ENCODE measurements at regions not wholly inside any gene's neighbourhood (a gene's known extent, or its start where the extent isn't known, plus 50 kb on each side); places are given as distances from the start of the nearest gene placed in this dataset.
"Not testable (repeated sequence)": the region's sequence is repeated elsewhere in the genome, so short reads cannot be mapped to it uniquely, and the experiment has no call there.

DNA sequence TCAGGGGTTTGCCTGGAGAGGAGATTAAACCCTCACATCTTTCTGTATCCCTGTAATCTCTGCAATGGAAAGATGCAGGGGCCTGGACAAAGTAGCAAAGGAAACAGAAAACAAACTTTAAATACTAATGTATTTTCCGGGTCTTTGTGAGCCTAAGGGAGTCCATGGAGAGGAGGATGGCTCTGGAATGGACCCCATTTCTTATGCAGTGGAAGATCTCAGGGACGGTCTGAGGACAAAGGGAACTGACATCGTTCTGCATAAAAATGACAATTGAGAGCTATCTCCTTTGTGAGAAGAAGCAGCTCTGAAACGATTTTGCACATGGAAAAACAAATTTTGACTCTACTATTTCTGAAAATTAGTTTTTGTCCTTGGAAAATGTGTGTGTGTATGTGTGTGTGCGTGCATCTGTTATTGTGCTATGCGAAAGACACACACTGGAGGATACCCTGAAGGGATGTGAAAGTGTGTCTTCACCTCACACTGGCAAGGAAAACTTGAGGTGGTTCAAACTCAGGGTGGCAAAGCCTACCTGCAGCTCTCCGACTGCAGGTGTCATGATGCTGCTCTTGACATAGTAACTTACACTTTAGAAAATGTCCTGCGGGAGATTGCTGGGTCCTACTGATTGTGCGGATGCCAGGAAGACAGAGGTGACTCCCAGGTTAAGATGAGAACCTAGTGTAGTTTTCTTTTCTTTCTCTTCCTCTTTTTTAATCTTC is 126.4 kb upstream of the JADE1 start:
- Mint-ChIP-seq H3K4me3 (no peak overlapping the region), H3K27me3 (ENCODE audit: low read depth in 2 of 2) (peaks cover 0 to 24% of the 10 kb centered on the region in 2 donors), H3K36me3 (no peaks in the 10 kb centered on the region), H3K27ac (no peak overlapping the region), H3K4me1 (no peaks in the 10 kb centered on the region), H3K9me3 (no peaks in the 10 kb centered on the region)
- no peak for DNase-seq
- Histone ChIP-seq H3K36me3 (ENCODE audit: control insufficient read depth, insufficient read depth, low read length) (no peaks in the 10 kb centered on the region), H3K4me1 (ENCODE audit: control insufficient read depth, insufficient read depth, low read length) (no peaks in the 10 kb centered on the region), H3K9me3 (ENCODE audit: control insufficient read depth, insufficient read depth, low read length) (no peaks in the 10 kb centered on the region), H3K27ac (ENCODE audit: low read length) (no peak overlapping the region), H3K4me3 (ENCODE audit: low read length) (no peak overlapping the region), H3K27me3 (ENCODE audit: control insufficient read depth, insufficient read depth, low read length) (no peaks in the 10 kb centered on the region)
- ATAC-seq: no peak
- TF ChIP-seq, protein P1, sequence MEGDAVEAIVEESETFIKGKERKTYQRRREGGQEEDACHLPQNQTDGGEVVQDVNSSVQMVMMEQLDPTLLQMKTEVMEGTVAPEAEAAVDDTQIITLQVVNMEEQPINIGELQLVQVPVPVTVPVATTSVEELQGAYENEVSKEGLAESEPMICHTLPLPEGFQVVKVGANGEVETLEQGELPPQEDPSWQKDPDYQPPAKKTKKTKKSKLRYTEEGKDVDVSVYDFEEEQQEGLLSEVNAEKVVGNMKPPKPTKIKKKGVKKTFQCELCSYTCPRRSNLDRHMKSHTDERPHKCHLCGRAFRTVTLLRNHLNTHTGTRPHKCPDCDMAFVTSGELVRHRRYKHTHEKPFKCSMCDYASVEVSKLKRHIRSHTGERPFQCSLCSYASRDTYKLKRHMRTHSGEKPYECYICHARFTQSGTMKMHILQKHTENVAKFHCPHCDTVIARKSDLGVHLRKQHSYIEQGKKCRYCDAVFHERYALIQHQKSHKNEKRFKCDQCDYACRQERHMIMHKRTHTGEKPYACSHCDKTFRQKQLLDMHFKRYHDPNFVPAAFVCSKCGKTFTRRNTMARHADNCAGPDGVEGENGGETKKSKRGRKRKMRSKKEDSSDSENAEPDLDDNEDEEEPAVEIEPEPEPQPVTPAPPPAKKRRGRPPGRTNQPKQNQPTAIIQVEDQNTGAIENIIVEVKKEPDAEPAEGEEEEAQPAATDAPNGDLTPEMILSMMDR (IDR thresholded peaks at IDR 0.05): no peak
- WGBS (ENCODE audit: insufficient coverage): 69% methylated on average over 9 of the region's 9 CpGs
- intact Hi-C loops (cut with micrococcal nuclease): no loop called here

DNA sequence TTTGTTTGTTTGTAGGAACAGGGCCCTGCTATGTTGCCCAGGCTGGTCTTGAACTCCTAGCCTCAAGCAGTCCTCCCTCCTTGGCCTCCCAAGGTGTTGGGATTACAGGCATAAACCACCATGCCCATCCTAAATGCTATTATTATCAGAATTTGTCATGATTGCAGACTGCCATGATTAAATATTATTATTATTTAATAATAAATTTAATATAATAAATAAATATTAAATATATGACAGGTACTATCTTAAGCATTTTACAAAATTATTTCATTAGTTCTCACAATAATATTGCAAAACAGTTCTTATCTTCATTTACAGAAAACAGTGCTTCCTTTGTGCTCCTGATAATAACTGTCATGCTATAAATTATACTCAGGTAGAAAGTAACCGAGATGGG is 133.4 kb upstream of the JADE1 start:
- Histone ChIP-seq H3K27me3 (ENCODE audit: control insufficient read depth, insufficient read depth, low read length) (no peaks in the 10 kb centered on the region), H3K4me1 (ENCODE audit: control insufficient read depth, insufficient read depth, low read length) (no peaks in the 10 kb centered on the region), H3K4me3 (ENCODE audit: low read length) (no peak overlapping the region), H3K9me3 (ENCODE audit: control insufficient read depth, insufficient read depth, low read length) (no peaks in the 10 kb centered on the region), H3K27ac (ENCODE audit: low read length) (no peak overlapping the region), H3K36me3 (ENCODE audit: control insufficient read depth, insufficient read depth, low read length) (no peaks in the 10 kb centered on the region)
- no peak for DNase-seq
- Mint-ChIP-seq H3K36me3 (no peaks in the 10 kb centered on the region), H3K4me1 (no peaks in the 10 kb centered on the region), H3K27ac (no peak overlapping the region), H3K9me3 (no peaks in the 10 kb centered on the region), H3K4me3 (no peak overlapping the region), H3K27me3 (ENCODE audit: low read depth in 2 of 2) (peaks cover 4 to 7% of the 10 kb centered on the region in 2 donors)
- intact Hi-C loops (cut with micrococcal nuclease): no loop called here
- TF ChIP-seq, protein P1 (IDR thresholded peaks at IDR 0.05): no peak
- no peak for ATAC-seq
- no CpG with 5 or more reads among the region's 1 CpG for WGBS (ENCODE audit: insufficient coverage)

DNA sequence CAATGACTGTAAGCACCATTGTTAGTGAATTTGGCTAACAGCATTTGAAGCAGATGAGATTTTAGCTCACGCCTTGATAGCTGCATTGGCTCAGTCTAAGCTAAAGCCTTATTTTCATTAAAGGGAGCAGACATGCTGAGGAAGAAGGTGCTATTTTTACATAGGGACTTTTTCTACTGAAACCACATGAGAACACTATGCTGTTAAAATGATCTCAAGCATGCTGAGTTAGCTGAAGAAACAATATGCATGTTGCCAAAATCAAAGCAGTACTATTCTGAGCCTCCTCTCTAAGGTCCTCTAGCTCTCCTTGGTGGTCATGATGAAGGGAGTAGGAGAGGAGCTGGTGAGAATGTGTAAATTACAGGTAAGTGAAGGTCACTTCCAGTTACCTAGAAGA is 134.4 kb upstream of the JADE1 start:
- Mint-ChIP-seq H3K36me3 (no peaks in the 10 kb centered on the region), H3K27ac (no peak overlapping the region), H3K4me1 (no peaks in the 10 kb centered on the region), H3K27me3 (ENCODE audit: low read depth in 2 of 2) (peaks cover 4 to 7% of the 10 kb centered on the region in 2 donors), H3K4me3 (no peak overlapping the region), H3K9me3 (no peaks in the 10 kb centered on the region)
- Histone ChIP-seq H3K4me1 (ENCODE audit: control insufficient read depth, insufficient read depth, low read length) (no peaks in the 10 kb centered on the region), H3K9me3 (ENCODE audit: control insufficient read depth, insufficient read depth, low read length) (no peaks in the 10 kb centered on the region), H3K27ac (ENCODE audit: low read length) (no peak overlapping the region), H3K36me3 (ENCODE audit: control insufficient read depth, insufficient read depth, low read length) (no peaks in the 10 kb centered on the region), H3K27me3 (ENCODE audit: control insufficient read depth, insufficient read depth, low read length) (no peaks in the 10 kb centered on the region), H3K4me3 (ENCODE audit: low read length) (no peak overlapping the region)
- intact Hi-C loops (cut with micrococcal nuclease): no loop called here
- ATAC-seq (no peak), DNase-seq (peak in 1 of 2 donors; percentile 21)
- 38% methylated on average over 1 of the region's 1 CpG for whole genome bisulfite sequencing (ENCODE audit: insufficient coverage)
- TF ChIP-seq, protein P1 (IDR thresholded peaks at IDR 0.05): no peak

DNA sequence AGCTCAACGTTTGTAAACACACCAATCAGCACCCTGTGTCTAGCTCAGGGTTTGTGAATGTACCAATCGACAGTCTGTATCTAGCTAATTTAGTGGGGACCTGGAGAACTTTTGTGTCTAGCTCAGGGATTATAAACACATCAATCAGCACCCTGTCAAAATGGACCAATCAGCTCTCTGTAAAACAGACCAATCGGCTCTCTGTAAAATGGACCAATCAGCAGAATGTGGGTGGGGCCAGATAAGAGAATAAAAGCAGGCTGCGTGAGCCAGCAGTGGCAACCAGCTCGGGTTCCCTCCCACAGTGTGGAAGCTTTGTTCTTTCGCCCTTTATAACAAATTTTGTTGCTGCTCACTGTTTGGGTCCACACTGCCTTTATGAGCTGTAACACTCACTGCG is 136.3 kb upstream of the JADE1 start:
- H3K36me3 Mint-ChIP-seq; H3K4me1 ChIP-seq (ENCODE audit: control insufficient read depth, insufficient read depth, low read length); H3K4me1 Mint-ChIP-seq; ATAC-seq; H3K9me3 ChIP-seq (ENCODE audit: control insufficient read depth, insufficient read depth, low read length); intact Hi-C loops (cut with micrococcal nuclease); H3K36me3 ChIP-seq (ENCODE audit: control insufficient read depth, insufficient read depth, low read length); H3K27ac Mint-ChIP-seq; H3K9me3 Mint-ChIP-seq; H3K4me3 Mint-ChIP-seq; H3K27me3 Mint-ChIP-seq (ENCODE audit: low read depth in 2 of 2); H3K27me3 ChIP-seq (ENCODE audit: control insufficient read depth, insufficient read depth, low read length); DNase-seq; H3K4me3 ChIP-seq (ENCODE audit: low read length); H3K27ac ChIP-seq (ENCODE audit: low read length): not testable (repeated sequence)
- 89% methylated on average over 6 of the region's 7 CpGs for WGBS (ENCODE audit: insufficient coverage)

DNA sequence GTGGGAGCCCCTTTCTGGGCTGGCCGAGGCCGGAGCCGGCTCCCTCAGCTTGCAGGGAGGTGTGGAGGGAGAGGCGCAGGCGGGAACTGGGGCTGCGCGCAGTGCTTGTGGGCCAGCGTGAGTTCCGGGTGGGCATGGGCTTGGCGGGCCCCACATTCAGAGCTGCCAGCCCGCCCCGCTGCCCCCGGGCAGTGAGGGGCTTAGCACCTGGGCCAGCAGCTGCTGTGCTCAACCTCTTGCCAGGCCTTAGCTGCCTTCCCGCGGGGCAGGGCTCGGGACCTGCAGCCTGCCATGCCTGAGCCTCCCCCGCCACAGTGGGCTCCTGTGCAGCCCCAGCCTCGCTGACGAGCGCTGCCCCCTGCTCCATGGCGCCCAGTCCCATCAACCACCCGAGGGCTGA is 136.9 kb upstream of the JADE1 start:
- H3K27me3 Mint-ChIP-seq (ENCODE audit: low read depth in 2 of 2); H3K4me1 ChIP-seq (ENCODE audit: control insufficient read depth, insufficient read depth, low read length); ATAC-seq; H3K9me3 Mint-ChIP-seq; H3K27ac ChIP-seq (ENCODE audit: low read length); intact Hi-C loops (cut with micrococcal nuclease); H3K4me1 Mint-ChIP-seq; H3K36me3 ChIP-seq (ENCODE audit: control insufficient read depth, insufficient read depth, low read length); H3K4me3 Mint-ChIP-seq; H3K9me3 ChIP-seq (ENCODE audit: control insufficient read depth, insufficient read depth, low read length); DNase-seq; H3K27ac Mint-ChIP-seq; H3K27me3 ChIP-seq (ENCODE audit: control insufficient read depth, insufficient read depth, low read length); H3K4me3 ChIP-seq (ENCODE audit: low read length); H3K36me3 Mint-ChIP-seq: not testable (repeated sequence)
- WGBS (ENCODE audit: insufficient coverage): 95% methylated on average over 22 of the region's 22 CpGs
